Upper lobe of left lung (tissue), 4 donors: ENCODE measurements at regions not wholly inside any gene's neighbourhood (a gene's known extent, or its start where the extent isn't known, plus 50 kb on each side); places are given as distances from the start of the nearest gene placed in this dataset.

Source experiments
- CTCF ChIP-seq, 6 experiments: fragments of 450-650 bp in 4 of 6; fragments of 200-600 bp in 2 of 6; sonication (generic) in 2 of 6; IDR thresholded peaks; one replicate each; pipeline ENCODE4 v1.5.1; 2016 to 2019; ENCODE audit warnings: antibody characterized with exemption in 6 of 6
- POLR2A ChIP-seq, 4 donors: fragments of 450-650 bp; IDR thresholded peaks; one replicate each; pipeline ENCODE4 v1.5.1; 2016 to 2017; ENCODE audit warnings: antibody characterized with exemption in 4 of 4, mild to moderate bottlenecking in 2 of 4
- POLR2AphosphoS5 ChIP-seq, 2 donors: sonication (generic); formaldehyde crosslinking; IDR thresholded peaks; one replicate each; pipeline ENCODE4 v1.5.1; 2017; ENCODE audit warnings: antibody characterized with exemption in 2 of 2

- no peak for TF ChIP-seq CTCF (IDR thresholded peaks at IDR 0.05)
- no peak for TF ChIP-seq POLR2AphosphoS5 (IDR thresholded peaks at IDR 0.05)
- no peak for TF ChIP-seq POLR2A (IDR thresholded peaks at IDR 0.05)
These were observed 531.0 kb upstream of the MMS22L start for GRCh38 chr6:97813889-97814567.
